ENCODE measurements at regions not wholly inside any gene's neighbourhood (a gene's known extent, or its start where the extent isn't known, plus 50 kb on each side); places are given as distances from the start of the nearest gene placed in this dataset.

DNA sequence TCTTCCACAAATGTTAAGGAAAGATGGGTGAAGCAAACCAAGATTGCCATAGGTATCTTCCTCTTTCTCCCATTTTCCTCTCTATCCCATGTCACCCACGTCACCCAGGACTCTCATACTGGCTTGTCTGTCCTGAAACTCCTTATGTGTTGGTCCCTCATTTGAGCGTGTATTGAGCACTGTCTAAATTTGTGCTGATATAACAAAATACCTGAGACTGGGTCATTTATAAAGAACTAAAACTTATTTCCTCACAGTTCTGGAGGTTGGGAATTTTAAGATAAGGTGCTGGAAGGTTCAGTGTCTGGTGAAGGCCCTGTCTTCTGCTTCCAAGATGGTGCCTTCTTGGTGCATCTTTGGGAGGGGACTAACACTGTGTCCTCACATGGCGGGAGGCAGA is 186.9 kb upstream of the SLC24A5 start:
- no peak for TF ChIP-seq EZH2 (IDR thresholded peaks at IDR 0.05)
- TF ChIP-seq POLR2AphosphoS5 (IDR thresholded peaks at IDR 0.05; ENCODE audit: borderline replicate concordance, low read depth, low read length), result no peak
- no peak for TF ChIP-seq FOXP2 (optimal IDR thresholded peaks at IDR 0.05; ENCODE audit: control extremely low read depth, extremely low read length, insufficient read depth)
